SJCRH30 (cell line): ENCODE measurements at regions not wholly inside any gene's neighbourhood (a gene's known extent, or its start where the extent isn't known, plus 50 kb on each side); places are given as distances from the start of the nearest gene placed in this dataset.
"Not testable (repeated sequence)": the region's sequence is repeated elsewhere in the genome, so short reads cannot be mapped to it uniquely, and the experiment has no call there.

Source experiments
- DNase-seq, 2 experiments: peaks; one replicate each; pipeline ENCODE4 v3.0.0-alpha.2; 2015 to 2020
- H3K27ac ChIP-seq: fragments of 250-450 bp; sonication (Bioruptor Pico); 2 replicates; pipeline ENCODE4 v1.5.1; 2020; ENCODE audit warnings: mild to moderate bottlenecking, moderate library complexity
- H3K27me3 ChIP-seq: fragments of 250-450 bp; sonication (Bioruptor Pico); 2 replicates; pipeline ENCODE4 v1.5.1; 2020; ENCODE audit warnings: mild to moderate bottlenecking, moderate library complexity
- H3K36me3 ChIP-seq: fragments of 250-450 bp; sonication (Bioruptor Pico); 2 replicates; pipeline ENCODE4 v1.5.1; 2020; ENCODE audit warnings: mild to moderate bottlenecking, moderate library complexity
- H3K4me1 ChIP-seq: fragments of 250-450 bp; sonication (Bioruptor Pico); 2 replicates; pipeline ENCODE4 v1.5.1; 2020; ENCODE audit warnings: mild to moderate bottlenecking, moderate library complexity
- H3K4me3 ChIP-seq: fragments of 250-450 bp; sonication (Bioruptor Pico); 2 replicates; pipeline ENCODE4 v1.5.1; 2020; ENCODE audit warnings: mild to moderate bottlenecking, moderate library complexity
- H3K9me3 ChIP-seq: fragments of 250-450 bp; sonication (Bioruptor Pico); replicated peaks from 2 replicates; pipeline ENCODE4 v1.5.1; 2020; ENCODE audit warnings: mild to moderate bottlenecking, moderate library complexity

- H3K4me1 ChIP-seq = no peaks in the 10 kb centered on the region
- H3K27me3 ChIP-seq = no peaks in the 10 kb centered on the region
- no peaks in the 10 kb centered on the region for H3K9me3 ChIP-seq
- no peak for DNase-seq
- H3K4me3 ChIP-seq = no peak overlapping the region
- no peak overlapping the region for H3K27ac ChIP-seq
- no peaks in the 10 kb centered on the region for H3K36me3 ChIP-seq
Observed at GRCh38 chr2:241980193-241980592, 110.7 kb downstream of the RTP5 start.

- no peak for DNase-seq
- Histone ChIP-seq H3K9me3 (no peaks in the 10 kb centered on the region), H3K4me3 (no peak overlapping the region), H3K27me3 (no peaks in the 10 kb centered on the region), H3K27ac (no peak overlapping the region), H3K4me1 (peaks cover 5% of the 10 kb centered on the region), H3K36me3 (no peaks in the 10 kb centered on the region)
Observed at GRCh38 chr2:241981076-241981700, 111.7 kb downstream of the RTP5 start.

GRCh38 chr2:241982706-241983570 lies 113.4 kb downstream of the RTP5 start:
- Histone ChIP-seq H3K36me3 (no peaks in the 10 kb centered on the region), H3K27me3 (no peaks in the 10 kb centered on the region), H3K4me1 (peaks cover 8% of the 10 kb centered on the region), H3K4me3 (no peak overlapping the region), H3K9me3 (no peaks in the 10 kb centered on the region), H3K27ac (no peak overlapping the region)
- no peak for DNase-seq

DNA sequence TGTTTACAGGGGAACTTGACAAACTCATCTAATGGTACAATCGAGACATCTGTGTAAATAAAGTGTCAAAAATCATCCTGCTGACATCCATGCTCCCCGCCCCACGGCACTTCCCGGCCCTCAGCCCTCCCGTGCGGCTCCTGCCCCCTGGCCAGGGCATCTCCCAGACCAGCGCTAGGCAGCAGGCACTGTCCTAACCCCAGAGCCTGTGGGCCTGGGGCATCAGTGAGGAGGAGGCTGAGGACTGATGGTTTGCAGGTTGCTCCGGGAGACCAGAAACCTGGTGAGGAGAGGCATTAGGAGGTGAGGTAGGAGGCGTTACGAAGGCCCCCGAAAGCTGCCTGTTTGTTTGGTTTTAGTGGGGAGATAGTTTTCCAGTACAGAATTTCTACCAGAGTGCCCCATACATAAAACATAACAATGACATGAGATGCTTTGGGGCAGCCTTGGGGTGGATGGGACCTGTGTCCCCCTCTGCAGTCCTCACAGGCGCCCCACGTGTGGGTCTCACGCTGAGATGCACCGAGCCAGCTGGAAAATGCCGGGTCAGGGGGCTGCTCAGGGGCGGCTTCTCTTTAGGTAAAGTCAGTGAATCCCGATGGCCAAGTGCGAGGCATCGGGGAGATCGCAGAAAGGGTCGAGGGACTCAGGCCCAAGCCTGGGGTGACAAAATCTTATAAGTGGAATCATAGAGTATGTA lies 114.2 kb downstream of the RTP5 start:
- no peak overlapping the region for H3K27ac ChIP-seq
- no peak for DNase-seq
- H3K4me1 ChIP-seq = peaks cover 8% of the 10 kb centered on the region
- H3K36me3 ChIP-seq = no peaks in the 10 kb centered on the region
- H3K27me3 ChIP-seq = no peaks in the 10 kb centered on the region
- H3K9me3 ChIP-seq = no peaks in the 10 kb centered on the region
- no peak overlapping the region for H3K4me3 ChIP-seq

- Histone ChIP-seq H3K27me3 (no peaks in the 10 kb centered on the region), H3K36me3 (no peaks in the 10 kb centered on the region), H3K27ac (no peak overlapping the region), H3K4me1 (peaks cover 8% of the 10 kb centered on the region), H3K4me3 (no peak overlapping the region), H3K9me3 (no peaks in the 10 kb centered on the region)
- DNase-seq = no peak
Observed at GRCh38 chr2:241984271-241984655, 114.7 kb downstream of the RTP5 start.

DNA sequence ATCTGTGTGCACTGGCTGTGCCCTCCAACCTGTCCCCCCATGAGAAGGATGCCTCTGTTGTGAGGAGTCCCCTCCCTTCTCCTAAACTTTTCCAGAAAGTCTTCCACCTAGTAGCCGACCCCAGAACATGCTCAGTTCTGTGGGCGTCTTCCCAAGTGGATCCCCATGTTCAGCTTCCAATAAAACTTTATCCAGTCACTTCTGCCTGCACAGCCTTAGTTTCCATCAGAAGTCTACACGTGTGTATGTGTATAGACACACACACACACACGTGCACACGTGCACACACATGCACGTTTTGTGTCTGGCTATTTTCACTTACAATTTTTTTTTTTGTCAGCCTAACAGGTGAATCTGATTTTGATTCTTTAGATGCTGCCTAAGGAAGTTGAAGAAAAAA lies 115.1 kb downstream of the RTP5 start:
- Histone ChIP-seq H3K4me1 (peaks cover 8% of the 10 kb centered on the region), H3K4me3 (no peak overlapping the region), H3K27me3 (no peaks in the 10 kb centered on the region), H3K36me3 (no peaks in the 10 kb centered on the region), H3K27ac (no peak overlapping the region), H3K9me3 (no peaks in the 10 kb centered on the region)
- no peak for DNase-seq

DNA sequence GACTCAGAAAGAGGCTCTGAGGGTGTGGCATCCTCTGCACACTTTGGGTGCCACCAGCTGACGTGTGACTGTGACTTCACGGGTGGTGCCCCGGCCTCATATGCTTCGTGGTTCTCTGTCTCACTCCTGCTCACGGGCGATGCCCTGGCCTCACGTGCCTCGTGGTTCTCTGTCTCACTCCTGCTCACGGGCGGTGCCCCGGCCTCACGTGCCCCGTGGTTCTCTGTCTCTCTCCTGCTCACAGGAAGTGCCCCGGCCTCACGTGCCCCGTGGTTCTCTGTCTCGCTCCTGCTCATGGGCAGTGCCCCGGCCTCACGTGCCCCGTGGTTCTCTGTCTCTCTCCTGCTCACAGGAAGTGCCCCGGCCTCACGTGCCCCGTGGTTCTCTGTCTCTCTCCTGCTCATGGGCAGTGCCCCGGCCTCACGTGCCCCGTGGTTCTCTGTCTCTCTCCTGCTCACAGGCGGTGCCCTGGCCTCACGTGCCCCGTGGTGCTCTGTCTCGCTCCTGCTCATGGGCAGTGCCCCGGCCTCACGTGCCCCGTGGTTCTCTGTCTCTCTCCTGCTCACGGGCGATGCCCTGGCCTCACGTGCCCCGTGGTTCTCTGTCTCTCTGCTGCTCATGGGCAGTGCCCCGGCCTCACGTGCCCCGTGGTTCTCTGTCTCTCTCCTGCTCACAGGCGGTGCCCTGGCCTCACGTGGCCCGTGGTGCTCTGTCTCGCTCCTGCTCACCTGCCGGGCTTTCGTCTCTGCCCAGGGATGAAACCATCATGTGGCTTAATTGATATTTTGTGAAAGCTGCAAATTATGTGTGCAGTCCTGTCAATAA lies 115.8 kb downstream of the RTP5 start:
- DNase-seq, H3K27ac ChIP-seq: not testable (repeated sequence)

DNA sequence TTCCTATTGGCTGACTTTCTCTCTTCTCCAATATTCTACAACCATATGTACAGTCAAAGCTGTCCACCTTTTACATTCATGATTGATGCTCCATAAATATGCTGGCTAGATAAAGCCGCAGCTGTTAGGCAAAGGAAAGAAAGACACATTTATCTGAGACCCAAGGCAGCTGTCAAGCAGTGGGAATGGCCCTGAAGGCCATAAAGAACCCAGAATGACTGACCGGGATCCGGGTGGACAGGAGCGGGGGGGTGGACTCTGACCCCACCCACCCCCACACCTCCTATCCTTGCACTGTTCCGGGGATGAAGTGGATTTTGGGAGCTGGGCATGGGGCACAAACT lies 116.4 kb downstream of the RTP5 start:
- Histone ChIP-seq H3K4me3 (no peak overlapping the region), H3K27ac (no peak overlapping the region), H3K4me1 (peaks cover 8% of the 10 kb centered on the region), H3K9me3 (no peaks in the 10 kb centered on the region), H3K36me3 (no peaks in the 10 kb centered on the region), H3K27me3 (no peaks in the 10 kb centered on the region)
- DNase-seq = peak in 1 of 2 experiments; percentile 49

More for the DNA sequence above, 115.8 kb downstream of the RTP5 start:
- H3K4me1 ChIP-seq, H3K4me3 ChIP-seq, H3K9me3 ChIP-seq, H3K27me3 ChIP-seq, H3K36me3 ChIP-seq: not testable (repeated sequence)

- Histone ChIP-seq H3K27me3 (no peaks in the 10 kb centered on the region), H3K4me1 (peaks cover 8% of the 10 kb centered on the region)
- DNase-seq = no peak
Observed at GRCh38 chr2:241986836-241987641, 117.5 kb downstream of the RTP5 start.

GRCh38 chr2:241987726-241988125 lies 118.2 kb downstream of the RTP5 start:
- Histone ChIP-seq H3K36me3 (no peaks in the 10 kb centered on the region), H3K4me3 (no peak overlapping the region), H3K9me3 (no peaks in the 10 kb centered on the region), H3K27ac (no peak overlapping the region), H3K27me3 (no peaks in the 10 kb centered on the region), H3K4me1 (peaks cover 8% of the 10 kb centered on the region)
- no peak for DNase-seq

More at GRCh38 chr2:241986836-241987641, 117.5 kb downstream of the RTP5 start:
- H3K9me3 ChIP-seq = no peaks in the 10 kb centered on the region
- no peak overlapping the region for H3K4me3 ChIP-seq
- H3K36me3 ChIP-seq = no peaks in the 10 kb centered on the region
- no peak overlapping the region for H3K27ac ChIP-seq

GRCh38 chr2:241988146-241988545 lies 118.6 kb downstream of the RTP5 start:
- Histone ChIP-seq H3K9me3 (no peaks in the 10 kb centered on the region), H3K27me3 (no peaks in the 10 kb centered on the region), H3K36me3 (no peaks in the 10 kb centered on the region), H3K27ac (no peak overlapping the region), H3K4me3 (no peak overlapping the region), H3K4me1 (peaks cover 8% of the 10 kb centered on the region)
- no peak for DNase-seq

- Histone ChIP-seq H3K4me1 (peaks cover 8% of the 10 kb centered on the region), H3K27me3 (no peaks in the 10 kb centered on the region)
Observed at GRCh38 chr2:241989074-241989473, 119.5 kb downstream of the RTP5 start.

GRCh38 chr2:241990466-241990865 lies 120.9 kb downstream of the RTP5 start:
- DNase-seq = no peak
- Histone ChIP-seq H3K4me1 (peaks cover 8% of the 10 kb centered on the region), H3K9me3 (no peaks in the 10 kb centered on the region), H3K27ac (no peak overlapping the region), H3K4me3 (no peak overlapping the region), H3K27me3 (no peaks in the 10 kb centered on the region), H3K36me3 (no peaks in the 10 kb centered on the region)

More at GRCh38 chr2:241989074-241989473, 119.5 kb downstream of the RTP5 start:
- Histone ChIP-seq H3K4me3 (no peak overlapping the region), H3K36me3 (no peaks in the 10 kb centered on the region), H3K9me3 (no peaks in the 10 kb centered on the region), H3K27ac (no peak overlapping the region)
- no peak for DNase-seq

DNA sequence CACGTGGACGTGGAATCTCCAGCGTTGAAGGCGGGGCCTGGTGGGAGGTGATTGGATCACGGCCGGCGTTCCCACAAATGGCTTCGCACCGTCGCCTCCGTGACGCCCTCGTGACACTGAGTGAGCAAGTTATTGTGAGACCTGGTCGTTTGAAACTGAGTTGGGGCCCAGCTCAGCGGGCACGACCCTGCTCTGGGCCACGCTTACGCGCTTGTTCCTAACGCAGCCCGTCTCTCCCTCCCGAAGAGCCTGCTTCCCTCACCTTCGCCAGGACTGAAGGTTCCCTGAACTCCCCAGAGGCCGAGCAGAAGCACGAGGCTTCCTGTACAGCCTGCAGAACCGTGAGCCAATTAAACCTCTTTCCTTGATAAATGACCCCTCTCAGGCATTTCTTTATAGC lies 121.8 kb downstream of the RTP5 start:
- H3K4me3 ChIP-seq = no peak overlapping the region
- no peaks in the 10 kb centered on the region for H3K36me3 ChIP-seq
- DNase-seq = no peak
- H3K4me1 ChIP-seq = peaks cover 2% of the 10 kb centered on the region
- H3K27me3 ChIP-seq = no peaks in the 10 kb centered on the region
- H3K27ac ChIP-seq = no peak overlapping the region
- no peaks in the 10 kb centered on the region for H3K9me3 ChIP-seq
